Sigmoid colon (tissue), 4 donors: ENCODE measurements at regions not wholly inside any gene's neighbourhood (a gene's known extent, or its start where the extent isn't known, plus 50 kb on each side); places are given as distances from the start of the nearest gene placed in this dataset.

Experiments used
- CTCF ChIP-seq, 4 experiments: fragments of 450-650 bp in 3 of 4; fragments of 200-600 bp in 1 of 4; IDR thresholded peaks; one replicate each; pipeline ENCODE4 v1.5.1; 2016 to 2019; ENCODE audit warnings: antibody characterized with exemption in 4 of 4, mild to moderate bottlenecking in 3 of 4, moderate library complexity in 2 of 4
- POLR2AphosphoS5 ChIP-seq, 4 donors: sonication (generic); formaldehyde crosslinking; IDR thresholded peaks; one replicate each; pipeline ENCODE4 v1.6.1; 2017; ENCODE audit warnings: antibody characterized with exemption in 4 of 4

GRCh38 chr16:6012716-6013115 lies 915.1 kb upstream of the EEF2KMT start:
- TF ChIP-seq POLR2AphosphoS5 (IDR thresholded peaks at IDR 0.05): no peak
- TF ChIP-seq CTCF (IDR thresholded peaks at IDR 0.05): no peak
